ENCODE measurements at regions not wholly inside any gene's neighbourhood (a gene's known extent, or its start where the extent isn't known, plus 50 kb on each side); places are given as distances from the start of the nearest gene placed in this dataset.

DNA sequence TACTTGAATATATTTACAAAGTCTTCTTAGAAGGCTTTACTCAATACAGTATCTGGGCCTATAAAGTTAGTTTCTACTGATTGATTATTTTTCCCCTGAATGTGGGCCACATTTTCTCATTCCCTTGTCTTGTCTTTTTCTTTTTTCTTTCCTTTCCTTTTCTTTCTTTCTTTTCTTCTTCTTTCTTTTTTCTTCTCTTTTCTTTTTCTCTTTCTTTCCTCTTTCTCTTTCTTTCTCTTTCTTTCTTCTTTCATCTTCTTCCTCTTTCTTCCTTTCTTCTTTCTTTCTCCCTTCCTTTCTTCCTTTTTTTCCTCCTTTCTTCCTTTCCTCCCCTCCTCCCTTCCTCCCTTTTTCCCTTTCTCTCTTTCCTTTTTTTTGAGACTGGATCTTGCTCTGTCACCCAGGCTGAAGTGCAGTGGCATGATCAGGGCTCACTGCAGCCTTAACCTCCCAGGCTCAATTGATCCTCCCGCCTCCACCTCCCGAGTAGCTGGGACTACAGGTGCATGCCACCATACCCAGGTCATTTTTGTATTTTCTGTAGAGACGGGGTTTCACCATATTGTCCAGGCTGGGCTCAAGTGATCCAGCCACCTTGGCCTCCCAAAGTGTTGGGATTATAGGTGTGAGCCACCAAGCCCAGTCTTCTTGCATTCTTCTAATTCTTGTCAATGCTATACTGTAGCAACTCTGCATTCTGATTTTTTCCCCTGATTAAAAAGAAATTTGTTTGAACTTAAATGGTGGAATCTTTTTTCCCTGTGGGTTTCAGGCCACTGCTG, 133.1 kb upstream of the FBXO11 start:
- intact Hi-C loops (cut with micrococcal nuclease), result no loop called here

GRCh38 chr2:48043131-48043700, 136.9 kb upstream of the FBXO11 start:
- no TSS peak for BruUV-seq (replicated peaks)
- ChIA-PET CTCF (no interaction called here), POLR2A (no interaction called here)
- intact Hi-C loops (cut with micrococcal nuclease), result no loop called here
- H3K4me3 Mint-ChIP-seq (ENCODE audit: unreplicated experiment), result no peak overlapping the region
- H3K9me3 Mint-ChIP-seq (ENCODE audit: unreplicated experiment), result peaks cover 8% of the 10 kb centered on the region
- H3K36me3 Mint-ChIP-seq (ENCODE audit: insufficient read depth, unreplicated experiment), result no peaks in the 10 kb centered on the region
- no peak overlapping the region for H3K27ac Mint-ChIP-seq (ENCODE audit: low read depth, unreplicated experiment)
- peaks cover 5% of the 10 kb centered on the region for H3K4me1 Mint-ChIP-seq (ENCODE audit: insufficient read depth, unreplicated experiment)
- DNase-seq (ENCODE audit: unreplicated experiment), result no peak
- no peaks in the 10 kb centered on the region for H3K27me3 Mint-ChIP-seq (ENCODE audit: insufficient read depth, unreplicated experiment)
- no peak for TF ChIP-seq CTCF (IDR thresholded peaks at IDR 0.05; ENCODE audit: unreplicated experiment)

More for the DNA sequence above, 133.1 kb upstream of the FBXO11 start:
- Mint-ChIP-seq H3K27ac (ENCODE audit: low read depth, unreplicated experiment) (no peak overlapping the region), H3K27me3 (ENCODE audit: insufficient read depth, unreplicated experiment) (no peaks in the 10 kb centered on the region), H3K9me3 (ENCODE audit: unreplicated experiment) (peaks cover 8% of the 10 kb centered on the region), H3K4me1 (ENCODE audit: insufficient read depth, unreplicated experiment) (no peaks in the 10 kb centered on the region), H3K4me3 (ENCODE audit: unreplicated experiment) (no peak overlapping the region), H3K36me3 (ENCODE audit: insufficient read depth, unreplicated experiment) (no peaks in the 10 kb centered on the region)
- TF ChIP-seq CTCF (IDR thresholded peaks at IDR 0.05; ENCODE audit: unreplicated experiment), result no peak
- POLR2A ChIA-PET, result no interaction called here
- CTCF ChIA-PET, result no interaction called here
- no peak for DNase-seq (ENCODE audit: unreplicated experiment)
- no TSS peak for BruUV-seq (replicated peaks)

DNA sequence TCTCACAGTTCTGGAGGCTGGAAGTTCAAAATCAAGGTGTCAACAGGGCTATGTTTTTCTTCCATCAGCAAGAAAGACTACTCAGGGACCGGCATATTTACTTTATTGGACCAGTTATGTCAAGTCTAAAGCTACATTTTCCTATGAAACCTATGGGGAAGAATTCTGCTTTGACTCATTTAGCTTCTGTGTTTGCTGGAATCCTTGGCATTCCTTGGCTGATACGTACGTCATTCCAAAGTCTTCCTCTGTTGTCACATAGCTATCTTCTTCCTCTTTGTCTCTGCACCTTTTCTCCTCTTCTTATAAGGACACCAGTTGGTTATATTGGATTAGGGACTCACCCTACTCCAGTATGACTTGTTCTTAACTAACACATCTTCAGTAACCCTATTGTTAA, 137.4 kb upstream of the FBXO11 start:
- H3K9me3 Mint-ChIP-seq (ENCODE audit: unreplicated experiment), result peaks cover 8% of the 10 kb centered on the region
- no peaks in the 10 kb centered on the region for H3K27me3 Mint-ChIP-seq (ENCODE audit: insufficient read depth, unreplicated experiment)
- H3K36me3 Mint-ChIP-seq (ENCODE audit: insufficient read depth, unreplicated experiment), result no peaks in the 10 kb centered on the region
- no peak overlapping the region for H3K27ac Mint-ChIP-seq (ENCODE audit: low read depth, unreplicated experiment)
- BruUV-seq (replicated peaks), result no TSS peak
- H3K4me1 Mint-ChIP-seq (ENCODE audit: insufficient read depth, unreplicated experiment), result peaks cover 5% of the 10 kb centered on the region
- DNase-seq (ENCODE audit: unreplicated experiment), result no peak
- TF ChIP-seq CTCF (IDR thresholded peaks at IDR 0.05; ENCODE audit: unreplicated experiment), result no peak
- intact Hi-C loops (cut with micrococcal nuclease), result no loop called here
- no peak overlapping the region for H3K4me3 Mint-ChIP-seq (ENCODE audit: unreplicated experiment)
- CTCF ChIA-PET, result interaction anchor here (0.6 kb wide), 1 partner anchor 63 kb away, joined by 3 read pairs; no protein-coding TSS in a partner anchor
- POLR2A ChIA-PET, result no interaction called here

GRCh38 chr2:48045613-48046012, 139.3 kb upstream of the FBXO11 start:
- TF ChIP-seq CTCF (IDR thresholded peaks at IDR 0.05; ENCODE audit: unreplicated experiment), result no peak
- intact Hi-C loops (cut with micrococcal nuclease), result no loop called here
- ChIA-PET POLR2A (interaction anchor here (1.5 kb wide), 1 partner anchor 139 kb away, joined by 3 read pairs; no protein-coding TSS in a partner anchor), CTCF (interaction anchor here (0.7 to 1.1 kb wide), 2 partner anchors 26 to 128 kb away, joined by 3 read pairs; no protein-coding TSS in a partner anchor)
- Mint-ChIP-seq H3K36me3 (ENCODE audit: insufficient read depth, unreplicated experiment) (no peaks in the 10 kb centered on the region), H3K4me3 (ENCODE audit: unreplicated experiment) (no peak overlapping the region), H3K27ac (ENCODE audit: low read depth, unreplicated experiment) (no peak overlapping the region), H3K27me3 (ENCODE audit: insufficient read depth, unreplicated experiment) (no peaks in the 10 kb centered on the region), H3K9me3 (ENCODE audit: unreplicated experiment) (no peaks in the 10 kb centered on the region), H3K4me1 (ENCODE audit: insufficient read depth, unreplicated experiment) (peaks cover 5% of the 10 kb centered on the region)
- DNase-seq (ENCODE audit: unreplicated experiment), result no peak
- no TSS peak for BruUV-seq (replicated peaks)

Measured in MCF 10A (cell line).